ENCODE measurements at regions not wholly inside any gene's neighbourhood (a gene's known extent, or its start where the extent isn't known, plus 50 kb on each side); places are given as distances from the start of the nearest gene placed in this dataset.

DNA sequence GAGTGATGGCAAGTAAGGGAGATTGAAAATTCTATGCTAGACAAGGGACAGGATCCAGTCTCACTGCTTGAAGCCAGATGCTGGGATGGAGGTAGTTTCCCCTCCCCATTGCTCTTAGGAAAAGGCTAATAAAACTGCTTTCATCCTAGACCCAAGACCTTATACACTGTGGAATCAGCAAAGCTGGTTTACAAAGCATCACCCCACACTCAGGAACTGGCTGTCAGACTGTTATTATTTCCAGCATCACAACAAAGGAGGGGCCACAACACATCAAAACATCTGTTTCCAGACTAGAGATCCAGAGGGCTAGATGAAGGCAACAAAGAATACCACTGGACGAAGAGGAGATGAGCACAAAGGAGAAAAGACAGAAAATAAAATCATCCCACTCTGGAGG is 364.6 kb upstream of the PTGER4 start:
- TF ChIP-seq EZH2 (IDR thresholded peaks at IDR 0.05; ENCODE audit: borderline replicate concordance, low read depth, low read length, poor library complexity, severe bottlenecking) = no peak
- TF ChIP-seq, protein P1, sequence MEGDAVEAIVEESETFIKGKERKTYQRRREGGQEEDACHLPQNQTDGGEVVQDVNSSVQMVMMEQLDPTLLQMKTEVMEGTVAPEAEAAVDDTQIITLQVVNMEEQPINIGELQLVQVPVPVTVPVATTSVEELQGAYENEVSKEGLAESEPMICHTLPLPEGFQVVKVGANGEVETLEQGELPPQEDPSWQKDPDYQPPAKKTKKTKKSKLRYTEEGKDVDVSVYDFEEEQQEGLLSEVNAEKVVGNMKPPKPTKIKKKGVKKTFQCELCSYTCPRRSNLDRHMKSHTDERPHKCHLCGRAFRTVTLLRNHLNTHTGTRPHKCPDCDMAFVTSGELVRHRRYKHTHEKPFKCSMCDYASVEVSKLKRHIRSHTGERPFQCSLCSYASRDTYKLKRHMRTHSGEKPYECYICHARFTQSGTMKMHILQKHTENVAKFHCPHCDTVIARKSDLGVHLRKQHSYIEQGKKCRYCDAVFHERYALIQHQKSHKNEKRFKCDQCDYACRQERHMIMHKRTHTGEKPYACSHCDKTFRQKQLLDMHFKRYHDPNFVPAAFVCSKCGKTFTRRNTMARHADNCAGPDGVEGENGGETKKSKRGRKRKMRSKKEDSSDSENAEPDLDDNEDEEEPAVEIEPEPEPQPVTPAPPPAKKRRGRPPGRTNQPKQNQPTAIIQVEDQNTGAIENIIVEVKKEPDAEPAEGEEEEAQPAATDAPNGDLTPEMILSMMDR (conservative IDR thresholded peaks at IDR 0.05; ENCODE audit: low read depth, low read length) = no peak
- H3K4me3 ChIP-seq (ENCODE audit: low read depth, low read length, poor library complexity, severe bottlenecking) = no peak overlapping the region
- CTCF ChIA-PET = no interaction called here
- H3K9me3 ChIP-seq (ENCODE audit: low read depth, low read length, poor library complexity, severe bottlenecking) = no peaks in the 10 kb centered on the region
- H3K36me3 ChIP-seq (ENCODE audit: insufficient read depth, low read length, poor library complexity, severe bottlenecking) = no peaks in the 10 kb centered on the region
- no peak for DNase-seq (ENCODE audit: low spot score)
- POLR2A ChIA-PET (ENCODE audit: low non-redundant PET) = no interaction called here
- intact Hi-C loops (cut with micrococcal nuclease; ENCODE audit: unreplicated experiment) = no loop called here
- no peaks in the 10 kb centered on the region for H3K27me3 ChIP-seq (replicated peaks; ENCODE audit: insufficient read depth, low read depth, low read length, poor library complexity)
- no peaks in the 10 kb centered on the region for H3K4me1 ChIP-seq (ENCODE audit: insufficient read depth, low read length, poor library complexity, severe bottlenecking)
- no TSS peak for BruUV-seq (replicated peaks)
- H3K27ac ChIP-seq (ENCODE audit: low read depth, low read length, poor library complexity, severe bottlenecking) = no peak overlapping the region

DNA sequence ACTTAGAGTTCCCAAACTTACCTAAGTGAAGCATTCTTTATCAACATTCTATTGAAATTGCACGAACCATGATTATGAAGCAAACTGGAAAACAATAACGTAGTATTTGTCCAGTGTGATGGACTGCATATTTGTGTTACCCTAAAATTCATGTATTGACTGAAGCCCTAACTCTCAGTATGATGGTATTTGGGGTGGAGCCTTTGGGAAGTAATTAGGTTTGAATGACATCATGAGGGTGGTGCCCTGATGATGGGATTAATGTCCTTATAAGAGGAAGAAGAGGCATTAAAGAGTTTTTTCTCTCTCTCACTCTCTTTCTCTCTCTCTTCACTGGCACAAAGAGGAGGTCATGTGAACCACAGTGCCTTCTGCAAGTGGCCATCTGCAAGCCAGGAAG is 365.4 kb upstream of the PTGER4 start:
- DNase-seq (ENCODE audit: low spot score) = no peak
- no peak overlapping the region for H3K4me3 ChIP-seq (ENCODE audit: low read depth, low read length, poor library complexity, severe bottlenecking)
- CTCF ChIA-PET = no interaction called here
- TF ChIP-seq, protein P1 (conservative IDR thresholded peaks at IDR 0.05; ENCODE audit: low read depth, low read length) = no peak
- TF ChIP-seq EZH2 (IDR thresholded peaks at IDR 0.05; ENCODE audit: borderline replicate concordance, low read depth, low read length, poor library complexity, severe bottlenecking) = no peak
- no peaks in the 10 kb centered on the region for H3K27me3 ChIP-seq (replicated peaks; ENCODE audit: insufficient read depth, low read depth, low read length, poor library complexity)
- H3K4me1 ChIP-seq (ENCODE audit: insufficient read depth, low read length, poor library complexity, severe bottlenecking) = no peaks in the 10 kb centered on the region
- BruUV-seq (replicated peaks) = no TSS peak
- intact Hi-C loops (cut with micrococcal nuclease; ENCODE audit: unreplicated experiment) = no loop called here
- no peaks in the 10 kb centered on the region for H3K9me3 ChIP-seq (ENCODE audit: low read depth, low read length, poor library complexity, severe bottlenecking)
- POLR2A ChIA-PET (ENCODE audit: low non-redundant PET) = no interaction called here
- no peak overlapping the region for H3K27ac ChIP-seq (ENCODE audit: low read depth, low read length, poor library complexity, severe bottlenecking)
- H3K36me3 ChIP-seq (ENCODE audit: insufficient read depth, low read length, poor library complexity, severe bottlenecking) = no peaks in the 10 kb centered on the region

DNA sequence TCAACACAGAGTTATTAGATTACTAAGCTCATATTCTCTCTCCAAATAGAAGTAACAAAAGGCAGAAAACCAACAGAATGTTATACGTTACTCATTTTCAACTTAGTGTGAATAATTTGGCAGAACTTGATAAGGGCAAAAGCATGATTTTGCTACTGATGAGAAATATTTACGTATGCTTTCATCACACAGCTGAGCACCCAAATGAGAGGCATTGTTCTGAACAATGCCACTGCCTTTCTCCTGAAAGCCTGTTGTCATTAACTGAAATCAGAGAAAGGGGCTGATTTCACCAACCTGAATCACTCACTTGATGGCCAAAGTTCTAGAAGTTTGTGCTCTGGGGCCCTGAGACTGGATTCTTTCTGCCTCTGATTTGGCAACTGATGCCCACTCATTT is 367.5 kb upstream of the PTGER4 start:
- no TSS peak for BruUV-seq (replicated peaks)
- Histone ChIP-seq H3K9me3 (ENCODE audit: low read depth, low read length, poor library complexity, severe bottlenecking) (no peaks in the 10 kb centered on the region), H3K27ac (ENCODE audit: low read depth, low read length, poor library complexity, severe bottlenecking) (no peak overlapping the region), H3K36me3 (ENCODE audit: insufficient read depth, low read length, poor library complexity, severe bottlenecking) (no peaks in the 10 kb centered on the region), H3K4me1 (ENCODE audit: insufficient read depth, low read length, poor library complexity, severe bottlenecking) (no peaks in the 10 kb centered on the region), H3K27me3 (replicated peaks; ENCODE audit: insufficient read depth, low read depth, low read length, poor library complexity) (no peaks in the 10 kb centered on the region), H3K4me3 (ENCODE audit: low read depth, low read length, poor library complexity, severe bottlenecking) (no peak overlapping the region)
- TF ChIP-seq, protein P1 (conservative IDR thresholded peaks at IDR 0.05; ENCODE audit: low read depth, low read length) = no peak
- TF ChIP-seq EZH2 (IDR thresholded peaks at IDR 0.05; ENCODE audit: borderline replicate concordance, low read depth, low read length, poor library complexity, severe bottlenecking) = no peak
- no peak for DNase-seq (ENCODE audit: low spot score)
- ChIA-PET POLR2A (ENCODE audit: low non-redundant PET) (no interaction called here), CTCF (no interaction called here)
- intact Hi-C loops (cut with micrococcal nuclease; ENCODE audit: unreplicated experiment) = no loop called here

Data from A673 (cell line).